NCI-H2107 treated with DMSO at 0.1 percent for 48 hours (cell line): ENCODE measurements at regions not wholly inside any gene's neighbourhood (a gene's known extent, or its start where the extent isn't known, plus 50 kb on each side); places are given as distances from the start of the nearest gene placed in this dataset.
"Not testable (repeated sequence)": the region's sequence is repeated elsewhere in the genome, so short reads cannot be mapped to it uniquely, and the experiment has no call there.

ENCODE experiments used
- DNase-seq: peaks from one replicate; lab custom pipeline; 2025; ENCODE audit not compliant: unreplicated experiment; lab: John Stamatoyannopoulos, UW

- DNase-seq, result no peak
Measured at GRCh38 chr2:117341690-117342089, 472.8 kb upstream of the DDX18 start.

GRCh38 chr2:117342415-117342814 is 472.1 kb upstream of the DDX18 start:
- DNase-seq, result no peak

- DNase-seq, result no peak
Measured at GRCh38 chr2:117349687-117350086, 464.8 kb upstream of the DDX18 start.

- no peak for DNase-seq
Measured at GRCh38 chr2:117351396-117351795, 463.1 kb upstream of the DDX18 start.

- DNase-seq, result no peak
Measured at GRCh38 chr2:117359266-117359914, 455.1 kb upstream of the DDX18 start.

GRCh38 chr2:117360586-117360985 is 453.9 kb upstream of the DDX18 start:
- no peak for DNase-seq

GRCh38 chr2:117378653-117379052 is 435.8 kb upstream of the DDX18 start:
- no peak for DNase-seq

- DNase-seq, result no peak
Measured at GRCh38 chr2:117379928-117380327, 434.6 kb upstream of the DDX18 start.

- DNase-seq, result not testable (repeated sequence)
Measured at GRCh38 chr2:117383997-117384396, 430.5 kb upstream of the DDX18 start.

GRCh38 chr2:117396161-117396560 is 418.3 kb upstream of the DDX18 start:
- DNase-seq, result no peak

- no peak for DNase-seq
Measured at GRCh38 chr2:117401582-117401981, 412.9 kb upstream of the DDX18 start.

- DNase-seq, result no peak
Measured at GRCh38 chr2:117406443-117406842, 408.0 kb upstream of the DDX18 start.

GRCh38 chr2:117407746-117408145 is 406.7 kb upstream of the DDX18 start:
- DNase-seq, result no peak

GRCh38 chr2:117409443-117409842 is 405.0 kb upstream of the DDX18 start:
- DNase-seq, result no peak

GRCh38 chr2:117411983-117412382 is 402.5 kb upstream of the DDX18 start:
- DNase-seq, result no peak

- no peak for DNase-seq
Measured at GRCh38 chr2:117432746-117433145, 381.7 kb upstream of the DDX18 start.

- no peak for DNase-seq
Measured at GRCh38 chr2:117436697-117437096, 377.8 kb upstream of the DDX18 start.

GRCh38 chr2:117470311-117471095 is 344.0 kb upstream of the DDX18 start:
- DNase-seq, result no peak

GRCh38 chr2:117481608-117482007 is 332.9 kb upstream of the DDX18 start:
- DNase-seq, result no peak

- DNase-seq, result no peak
Measured at GRCh38 chr2:117485588-117485987, 328.9 kb upstream of the DDX18 start.

GRCh38 chr2:117486081-117486480 is 328.4 kb upstream of the DDX18 start:
- DNase-seq, result no peak

GRCh38 chr2:117492209-117492851 is 322.2 kb upstream of the DDX18 start:
- no peak for DNase-seq
